ENCODE measurements at regions not wholly inside any gene's neighbourhood (a gene's known extent, or its start where the extent isn't known, plus 50 kb on each side); places are given as distances from the start of the nearest gene placed in this dataset.

DNA sequence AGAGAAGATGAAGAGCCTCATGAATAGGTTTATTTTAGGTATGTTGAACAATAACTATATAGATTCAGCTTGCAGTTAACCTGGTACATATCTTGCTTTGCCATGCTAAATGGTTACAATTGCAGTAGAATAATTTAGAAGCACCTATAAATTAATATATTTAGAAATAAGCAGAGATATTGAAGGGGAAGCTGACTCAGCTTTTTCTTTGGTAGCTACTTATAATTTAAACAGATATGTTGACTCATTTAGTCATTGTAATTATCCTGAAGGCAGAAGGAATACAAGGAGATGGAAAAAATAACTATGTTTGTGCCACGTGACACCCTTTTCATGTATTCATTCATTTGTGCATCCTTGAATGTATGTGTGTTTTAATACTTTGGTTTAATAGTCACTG, 755.5 kb downstream of the SUCLG1 start:
- TF ChIP-seq, protein P1, sequence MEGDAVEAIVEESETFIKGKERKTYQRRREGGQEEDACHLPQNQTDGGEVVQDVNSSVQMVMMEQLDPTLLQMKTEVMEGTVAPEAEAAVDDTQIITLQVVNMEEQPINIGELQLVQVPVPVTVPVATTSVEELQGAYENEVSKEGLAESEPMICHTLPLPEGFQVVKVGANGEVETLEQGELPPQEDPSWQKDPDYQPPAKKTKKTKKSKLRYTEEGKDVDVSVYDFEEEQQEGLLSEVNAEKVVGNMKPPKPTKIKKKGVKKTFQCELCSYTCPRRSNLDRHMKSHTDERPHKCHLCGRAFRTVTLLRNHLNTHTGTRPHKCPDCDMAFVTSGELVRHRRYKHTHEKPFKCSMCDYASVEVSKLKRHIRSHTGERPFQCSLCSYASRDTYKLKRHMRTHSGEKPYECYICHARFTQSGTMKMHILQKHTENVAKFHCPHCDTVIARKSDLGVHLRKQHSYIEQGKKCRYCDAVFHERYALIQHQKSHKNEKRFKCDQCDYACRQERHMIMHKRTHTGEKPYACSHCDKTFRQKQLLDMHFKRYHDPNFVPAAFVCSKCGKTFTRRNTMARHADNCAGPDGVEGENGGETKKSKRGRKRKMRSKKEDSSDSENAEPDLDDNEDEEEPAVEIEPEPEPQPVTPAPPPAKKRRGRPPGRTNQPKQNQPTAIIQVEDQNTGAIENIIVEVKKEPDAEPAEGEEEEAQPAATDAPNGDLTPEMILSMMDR (IDR thresholded peaks at IDR 0.05; ENCODE audit: low read length), result no peak
- no peak for TF ChIP-seq EZH2 (IDR thresholded peaks at IDR 0.05; ENCODE audit: borderline replicate concordance, low read length)
